ENCODE measurements at regions not wholly inside any gene's neighbourhood (a gene's known extent, or its start where the extent isn't known, plus 50 kb on each side); places are given as distances from the start of the nearest gene placed in this dataset.
A peak's percentile ranks its signal among the peaks of the same experiment; 100 is the strongest.

- Mint-ChIP-seq H3K4me1 (peaks cover 16% of the 10 kb centered on the region), H3K27ac (no peak overlapping the region), H3K9me3 (peaks cover 6% of the 10 kb centered on the region), H3K36me3 (ENCODE audit: low read depth) (no peaks in the 10 kb centered on the region), H3K27me3 (ENCODE audit: low read depth, poor library complexity) (no peaks in the 10 kb centered on the region), H3K4me3 (no peak overlapping the region)
- TF ChIP-seq CTCF (IDR thresholded peaks at IDR 0.05), result no peak
- no peak for DNase-seq
Observed at GRCh38 chr1:194117582-194117981, 931.2 kb upstream of the B3GALT2 start.

- Mint-ChIP-seq H3K36me3 (ENCODE audit: low read depth) (no peaks in the 10 kb centered on the region), H3K4me3 (no peak overlapping the region), H3K27ac (peak overlapping the region; percentile 20), H3K9me3 (peaks cover 6% of the 10 kb centered on the region), H3K27me3 (ENCODE audit: low read depth, poor library complexity) (peaks cover 3% of the 10 kb centered on the region), H3K4me1 (peaks cover 16% of the 10 kb centered on the region)
- TF ChIP-seq CTCF (IDR thresholded peaks at IDR 0.05), result no peak
- no peak for DNase-seq
Observed at GRCh38 chr1:194114288-194114687, 927.9 kb upstream of the B3GALT2 start.

GRCh38 chr1:194105381-194105780, 919.0 kb upstream of the B3GALT2 start:
- no peak overlapping the region for H3K27ac Mint-ChIP-seq
- no peak for DNase-seq
- TF ChIP-seq CTCF (IDR thresholded peaks at IDR 0.05), result no peak
- no peak overlapping the region for H3K4me3 Mint-ChIP-seq
- no peaks in the 10 kb centered on the region for H3K9me3 Mint-ChIP-seq
- peaks cover 14% of the 10 kb centered on the region for H3K4me1 Mint-ChIP-seq
- H3K27me3 Mint-ChIP-seq (ENCODE audit: low read depth, poor library complexity), result peaks cover 7% of the 10 kb centered on the region
- H3K36me3 Mint-ChIP-seq (ENCODE audit: low read depth), result no peaks in the 10 kb centered on the region

GRCh38 chr1:194104247-194104844, 917.9 kb upstream of the B3GALT2 start:
- no peak for TF ChIP-seq CTCF (IDR thresholded peaks at IDR 0.05)
- peak; percentile 8 for DNase-seq
- Mint-ChIP-seq H3K27me3 (ENCODE audit: low read depth, poor library complexity) (peaks cover 8% of the 10 kb centered on the region), H3K9me3 (no peaks in the 10 kb centered on the region), H3K36me3 (ENCODE audit: low read depth) (no peaks in the 10 kb centered on the region), H3K27ac (no peak overlapping the region), H3K4me1 (peaks cover 14% of the 10 kb centered on the region), H3K4me3 (no peak overlapping the region)

GRCh38 chr1:194103516-194104246, 917.3 kb upstream of the B3GALT2 start:
- TF ChIP-seq CTCF (IDR thresholded peaks at IDR 0.05), result no peak
- Mint-ChIP-seq H3K27ac (no peak overlapping the region), H3K27me3 (ENCODE audit: low read depth, poor library complexity) (peaks cover 8% of the 10 kb centered on the region), H3K9me3 (no peaks in the 10 kb centered on the region), H3K4me3 (no peak overlapping the region), H3K36me3 (ENCODE audit: low read depth) (no peaks in the 10 kb centered on the region), H3K4me1 (peaks cover 14% of the 10 kb centered on the region)
- no peak for DNase-seq

- no peaks in the 10 kb centered on the region for H3K9me3 Mint-ChIP-seq
- peaks cover 8% of the 10 kb centered on the region for H3K27me3 Mint-ChIP-seq (ENCODE audit: low read depth, poor library complexity)
- DNase-seq, result no peak
- no peak overlapping the region for H3K4me3 Mint-ChIP-seq
- no peak overlapping the region for H3K27ac Mint-ChIP-seq
- H3K36me3 Mint-ChIP-seq (ENCODE audit: low read depth), result no peaks in the 10 kb centered on the region
- TF ChIP-seq CTCF (IDR thresholded peaks at IDR 0.05), result no peak
- peaks cover 14% of the 10 kb centered on the region for H3K4me1 Mint-ChIP-seq
Observed at GRCh38 chr1:194103101-194103500, 916.7 kb upstream of the B3GALT2 start.
